ENCODE measurements at regions not wholly inside any gene's neighbourhood (a gene's known extent, or its start where the extent isn't known, plus 50 kb on each side); places are given as distances from the start of the nearest gene placed in this dataset.

GRCh38 chr7:22566592-22566991 lies 66.6 kb upstream of the STEAP1B start:
- TF ChIP-seq, protein P1, sequence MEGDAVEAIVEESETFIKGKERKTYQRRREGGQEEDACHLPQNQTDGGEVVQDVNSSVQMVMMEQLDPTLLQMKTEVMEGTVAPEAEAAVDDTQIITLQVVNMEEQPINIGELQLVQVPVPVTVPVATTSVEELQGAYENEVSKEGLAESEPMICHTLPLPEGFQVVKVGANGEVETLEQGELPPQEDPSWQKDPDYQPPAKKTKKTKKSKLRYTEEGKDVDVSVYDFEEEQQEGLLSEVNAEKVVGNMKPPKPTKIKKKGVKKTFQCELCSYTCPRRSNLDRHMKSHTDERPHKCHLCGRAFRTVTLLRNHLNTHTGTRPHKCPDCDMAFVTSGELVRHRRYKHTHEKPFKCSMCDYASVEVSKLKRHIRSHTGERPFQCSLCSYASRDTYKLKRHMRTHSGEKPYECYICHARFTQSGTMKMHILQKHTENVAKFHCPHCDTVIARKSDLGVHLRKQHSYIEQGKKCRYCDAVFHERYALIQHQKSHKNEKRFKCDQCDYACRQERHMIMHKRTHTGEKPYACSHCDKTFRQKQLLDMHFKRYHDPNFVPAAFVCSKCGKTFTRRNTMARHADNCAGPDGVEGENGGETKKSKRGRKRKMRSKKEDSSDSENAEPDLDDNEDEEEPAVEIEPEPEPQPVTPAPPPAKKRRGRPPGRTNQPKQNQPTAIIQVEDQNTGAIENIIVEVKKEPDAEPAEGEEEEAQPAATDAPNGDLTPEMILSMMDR (IDR thresholded peaks at IDR 0.05), result no peak
- TF ChIP-seq POLR2A (IDR thresholded peaks at IDR 0.05), result no peak
